Muscle layer of duodenum (tissue), 2 donors: ENCODE measurements at regions not wholly inside any gene's neighbourhood (a gene's known extent, or its start where the extent isn't known, plus 50 kb on each side); places are given as distances from the start of the nearest gene placed in this dataset.

ENCODE experiments used
- H3K27ac ChIP-seq: one replicate; pipeline ENCODE4 v1.7.0; 2013; ENCODE audit warnings: mild to moderate bottlenecking, low read length
- H3K27me3 ChIP-seq: one replicate; pipeline ENCODE4 v1.7.0; 2013; ENCODE audit warnings: low read depth, mild to moderate bottlenecking, control low read depth, low read length
- H3K36me3 ChIP-seq, 2 donors: one replicate each; pipeline ENCODE4 v1.7.0; 2013; ENCODE audit warnings: low read length in 2 of 2, control low read depth in 1 of 2, mild to moderate bottlenecking in 1 of 2; ENCODE audit not compliant: insufficient read depth in 2 of 2, control insufficient read depth in 1 of 2
- H3K4me1 ChIP-seq, 2 donors: one replicate each; pipeline ENCODE4 v1.7.0; 2013; ENCODE audit warnings: low read length in 2 of 2, mild to moderate bottlenecking in 2 of 2, control low read depth in 1 of 2, moderate library complexity in 1 of 2; ENCODE audit not compliant: insufficient read depth in 2 of 2, control insufficient read depth in 1 of 2
- H3K4me3 ChIP-seq, 2 donors: one replicate each; pipeline ENCODE4 v1.7.0; 2013; ENCODE audit warnings: low read length in 2 of 2, low read depth in 1 of 2, mild to moderate bottlenecking in 1 of 2
- H3K9me3 ChIP-seq, 2 donors: one replicate each; pipeline ENCODE4 v1.7.0; 2013; ENCODE audit warnings: low read length in 2 of 2, control low read depth in 1 of 2, mild to moderate bottlenecking in 1 of 2; ENCODE audit not compliant: control insufficient read depth in 1 of 2
- donor health status: healthy.

DNA sequence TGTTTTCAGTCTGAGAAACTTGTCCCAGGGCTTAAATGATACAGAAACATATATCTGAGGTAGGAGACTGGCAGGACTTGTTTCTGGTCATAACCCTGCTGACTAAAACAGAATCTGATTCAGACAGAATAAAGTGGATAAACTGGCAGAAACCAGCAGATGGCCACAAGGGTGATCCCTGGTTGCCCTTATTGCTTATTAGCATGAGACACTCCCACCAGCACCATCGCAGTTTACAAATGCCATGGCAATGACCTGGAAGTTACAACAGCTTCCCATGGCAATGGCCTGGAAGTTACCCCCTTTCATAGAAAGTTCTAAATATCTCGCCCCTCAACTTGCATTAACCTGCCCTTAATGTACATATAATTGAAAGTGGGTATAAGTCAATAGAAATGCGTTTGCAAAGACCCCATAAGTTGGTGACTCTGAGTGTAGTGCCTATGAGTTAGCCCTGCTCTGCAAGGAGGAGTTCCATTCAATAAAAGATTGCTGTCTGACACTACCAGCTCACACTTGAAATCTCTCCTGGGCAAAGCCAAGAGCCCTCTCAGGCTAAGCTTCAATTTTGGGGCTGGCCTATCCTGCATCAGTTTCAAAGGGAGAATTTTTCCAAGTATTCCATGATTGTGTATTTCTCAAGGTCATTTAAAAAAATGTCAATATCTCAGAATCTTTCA, 52.9 kb upstream of the PAGE5 start:
- no peaks in the 10 kb centered on the region for H3K9me3 ChIP-seq
- no peaks in the 10 kb centered on the region for H3K36me3 ChIP-seq
- H3K27me3 ChIP-seq, result no peaks in the 10 kb centered on the region
- no peaks in the 10 kb centered on the region for H3K4me1 ChIP-seq
- H3K4me3 ChIP-seq, result no peak overlapping the region
- H3K27ac ChIP-seq, result no peak overlapping the region

- no peaks in the 10 kb centered on the region for H3K9me3 ChIP-seq
- no peaks in the 10 kb centered on the region for H3K4me1 ChIP-seq
- H3K36me3 ChIP-seq, result no peaks in the 10 kb centered on the region
- H3K27me3 ChIP-seq, result no peaks in the 10 kb centered on the region
- no peak overlapping the region for H3K4me3 ChIP-seq
- H3K27ac ChIP-seq, result no peak overlapping the region
Measured at GRCh38 chrX:55167901-55168300, 52.2 kb upstream of the PAGE5 start.

GRCh38 chrX:55169782-55170181, 50.4 kb upstream of the PAGE5 start:
- H3K27me3 ChIP-seq, result no peaks in the 10 kb centered on the region
- no peak overlapping the region for H3K4me3 ChIP-seq
- no peaks in the 10 kb centered on the region for H3K9me3 ChIP-seq
- no peaks in the 10 kb centered on the region for H3K4me1 ChIP-seq
- no peak overlapping the region for H3K27ac ChIP-seq
- H3K36me3 ChIP-seq, result no peaks in the 10 kb centered on the region
